ENCODE measurements at regions not wholly inside any gene's neighbourhood (a gene's known extent, or its start where the extent isn't known, plus 50 kb on each side); places are given as distances from the start of the nearest gene placed in this dataset.

- Histone ChIP-seq H3K36me3 (no peaks in the 10 kb centered on the region), H3K27ac (replicated peaks) (no peak overlapping the region), H3K4me3 (no peak overlapping the region), H3K27me3 (ENCODE audit: low read depth) (no peaks in the 10 kb centered on the region), H3K4me1 (no peaks in the 10 kb centered on the region), H3K9me3 (replicated peaks) (peaks cover 4% of the 10 kb centered on the region)
- TF ChIP-seq CTCF (IDR thresholded peaks at IDR 0.05; ENCODE audit: borderline replicate concordance): no peak
- no peak for DNase-seq
- intact Hi-C loops (cut with micrococcal nuclease): no loop called here
These were observed 115.6 kb upstream of the ADAMTS5 start for GRCh38 chr21:27082431-27083010.

- Histone ChIP-seq H3K9me3 (replicated peaks) (no peaks in the 10 kb centered on the region), H3K4me1 (no peaks in the 10 kb centered on the region), H3K36me3 (no peaks in the 10 kb centered on the region), H3K27ac (replicated peaks) (no peak overlapping the region), H3K27me3 (ENCODE audit: low read depth) (no peaks in the 10 kb centered on the region), H3K4me3 (no peak overlapping the region)
- no peak for DNase-seq
- no peak for TF ChIP-seq CTCF (IDR thresholded peaks at IDR 0.05; ENCODE audit: borderline replicate concordance)
- intact Hi-C loops (cut with micrococcal nuclease): no loop called here
These were observed 112.8 kb upstream of the ADAMTS5 start for GRCh38 chr21:27079636-27080240.

- Histone ChIP-seq H3K4me1 (no peaks in the 10 kb centered on the region), H3K36me3 (no peaks in the 10 kb centered on the region), H3K4me3 (no peak overlapping the region), H3K9me3 (replicated peaks) (no peaks in the 10 kb centered on the region), H3K27ac (replicated peaks) (no peak overlapping the region), H3K27me3 (ENCODE audit: low read depth) (no peaks in the 10 kb centered on the region)
- intact Hi-C loops (cut with micrococcal nuclease): no loop called here
- no peak for TF ChIP-seq CTCF (IDR thresholded peaks at IDR 0.05; ENCODE audit: borderline replicate concordance)
- DNase-seq: no peak
These were observed 112.0 kb upstream of the ADAMTS5 start for GRCh38 chr21:27078915-27079314.

GRCh38 chr21:27077501-27077900 is 110.6 kb upstream of the ADAMTS5 start:
- intact Hi-C loops (cut with micrococcal nuclease): no loop called here
- TF ChIP-seq CTCF (IDR thresholded peaks at IDR 0.05; ENCODE audit: borderline replicate concordance): no peak

GRCh38 chr21:27076025-27076424 is 109.1 kb upstream of the ADAMTS5 start:
- Histone ChIP-seq H3K27ac (replicated peaks) (no peak overlapping the region), H3K27me3 (ENCODE audit: low read depth) (no peaks in the 10 kb centered on the region), H3K36me3 (no peaks in the 10 kb centered on the region), H3K4me3 (no peak overlapping the region), H3K4me1 (peaks cover 5% of the 10 kb centered on the region), H3K9me3 (replicated peaks) (no peaks in the 10 kb centered on the region)
- DNase-seq: no peak
- TF ChIP-seq CTCF (IDR thresholded peaks at IDR 0.05; ENCODE audit: borderline replicate concordance): no peak
- intact Hi-C loops (cut with micrococcal nuclease): no loop called here

More at GRCh38 chr21:27077501-27077900, 110.6 kb upstream of the ADAMTS5 start:
- no peaks in the 10 kb centered on the region for H3K36me3 ChIP-seq
- no peaks in the 10 kb centered on the region for H3K9me3 ChIP-seq (replicated peaks)
- no peak for DNase-seq
- no peaks in the 10 kb centered on the region for H3K27me3 ChIP-seq (ENCODE audit: low read depth)
- H3K27ac ChIP-seq (replicated peaks): no peak overlapping the region
- no peaks in the 10 kb centered on the region for H3K4me1 ChIP-seq
- H3K4me3 ChIP-seq: no peak overlapping the region

Measured in left ventricle myocardium inferior (tissue), 1 donor.